GM21381 (cell line): ENCODE measurements at regions not wholly inside any gene's neighbourhood (a gene's known extent, or its start where the extent isn't known, plus 50 kb on each side); places are given as distances from the start of the nearest gene placed in this dataset.

Experiments
- ATAC-seq: cut with Tn5 transposase; IDR thresholded peaks from one replicate; pipeline ENCODE4 v1.9.1; 2021; ENCODE audit warnings: mild to moderate bottlenecking, moderate library complexity; ENCODE audit not compliant: unreplicated experiment

DNA sequence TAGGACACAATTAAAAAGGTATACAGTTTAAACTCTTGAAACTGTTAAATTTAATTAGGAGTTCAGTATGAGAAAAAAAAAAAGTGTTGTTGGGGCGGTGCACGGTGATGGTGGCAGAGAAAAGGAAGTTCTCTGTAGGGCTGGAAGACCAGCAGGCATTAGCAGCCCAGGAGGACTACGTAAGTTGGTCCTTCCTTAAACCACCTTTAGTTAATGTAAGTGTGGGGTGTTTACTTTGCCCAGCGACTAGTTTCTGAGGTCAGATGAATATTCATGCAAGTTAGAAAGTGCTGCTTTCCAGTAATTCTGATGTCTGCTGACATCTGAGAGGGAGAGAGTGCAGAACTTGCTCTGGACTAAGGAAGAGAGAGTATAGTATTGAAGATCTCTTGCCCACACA, 54.9 kb downstream of the NKX2-1 start:
- no peak for ATAC-seq

DNA sequence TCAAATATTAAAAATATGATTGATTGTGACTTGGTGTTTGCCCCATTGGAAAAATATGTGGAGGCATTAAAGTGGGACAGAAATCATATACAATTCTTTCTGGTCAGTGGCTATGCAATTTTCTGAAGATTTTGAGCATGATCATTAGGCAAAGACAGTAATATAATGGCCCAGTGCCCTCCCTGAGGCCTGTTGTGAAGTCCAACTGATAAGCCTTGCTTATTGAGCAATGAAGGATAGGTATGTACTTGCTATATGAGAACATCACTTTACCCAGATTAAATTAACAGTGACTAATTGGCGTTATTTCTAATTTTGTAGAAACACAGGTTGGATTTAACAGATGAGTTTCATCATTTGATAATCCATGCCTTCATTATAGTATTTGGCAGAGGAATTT, 57.1 kb downstream of the NKX2-1 start:
- ATAC-seq, result no peak

DNA sequence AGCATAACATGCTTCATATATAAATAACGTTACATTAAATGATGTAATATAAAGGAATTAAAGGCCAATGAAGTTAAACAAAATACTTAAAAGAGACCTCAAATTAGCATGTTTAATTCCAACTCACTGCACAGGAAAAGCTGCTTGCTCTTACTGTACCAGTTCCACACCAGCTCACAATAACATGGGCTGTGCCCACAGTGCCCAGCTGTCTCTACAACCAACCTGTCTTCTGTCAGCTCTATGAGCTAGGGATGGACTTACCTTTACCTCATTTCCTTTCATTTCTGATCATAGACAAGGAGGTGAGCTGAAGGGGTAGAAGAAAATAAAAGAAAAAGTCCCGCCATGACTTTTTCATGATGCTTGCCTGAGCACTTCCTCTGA, 64.8 kb downstream of the NKX2-1 start:
- no peak for ATAC-seq

DNA sequence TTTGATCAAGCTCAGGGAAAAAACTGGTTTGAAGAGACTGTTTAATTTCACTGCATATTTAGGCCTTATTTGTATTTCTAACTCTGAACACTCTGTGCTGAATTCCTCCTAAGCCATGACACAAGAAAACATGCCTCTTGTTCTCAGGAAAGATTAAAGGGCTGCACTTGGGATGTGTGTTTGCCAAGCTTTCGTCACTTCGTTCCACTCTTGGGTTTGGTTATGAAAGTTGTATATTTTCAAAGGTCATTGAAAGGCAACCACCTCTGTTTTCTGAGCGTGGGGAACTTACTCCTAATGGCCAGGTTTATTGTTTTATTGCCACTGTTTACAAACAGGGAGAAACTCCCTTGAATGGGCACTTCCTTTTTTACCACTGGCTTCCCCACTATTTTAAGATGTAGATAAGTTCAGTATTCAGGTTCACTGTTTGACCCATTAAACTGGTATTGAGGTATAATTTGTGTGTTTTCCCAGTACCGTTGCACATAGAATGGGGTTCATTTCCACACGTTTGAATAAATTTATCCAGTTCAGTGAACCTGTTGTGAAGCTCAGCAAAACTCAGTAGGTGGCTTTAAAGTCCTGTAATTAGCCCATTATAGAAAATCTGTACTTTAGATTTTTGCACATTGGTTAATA, 65.3 kb downstream of the NKX2-1 start:
- no peak for ATAC-seq

DNA sequence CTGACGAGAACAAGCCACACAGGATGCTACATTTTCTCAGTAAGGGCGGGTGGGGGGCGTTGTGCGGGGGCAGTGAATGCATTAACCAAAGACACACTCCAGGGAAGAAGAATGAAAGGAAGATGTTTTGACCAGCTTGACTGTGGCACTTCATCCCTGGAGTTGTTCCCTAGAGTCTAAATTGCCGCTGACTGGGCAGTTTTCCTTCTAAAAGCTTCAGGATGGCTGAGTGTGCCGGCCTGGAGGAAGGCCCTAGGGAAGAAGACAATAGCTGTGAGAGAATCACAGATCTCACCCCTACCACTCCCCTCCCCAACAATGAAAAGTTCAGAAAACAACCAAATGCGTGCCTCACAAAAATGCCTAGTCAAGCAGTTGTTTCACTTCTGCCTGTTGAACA, 67.2 kb downstream of the NKX2-1 start:
- no peak for ATAC-seq

DNA sequence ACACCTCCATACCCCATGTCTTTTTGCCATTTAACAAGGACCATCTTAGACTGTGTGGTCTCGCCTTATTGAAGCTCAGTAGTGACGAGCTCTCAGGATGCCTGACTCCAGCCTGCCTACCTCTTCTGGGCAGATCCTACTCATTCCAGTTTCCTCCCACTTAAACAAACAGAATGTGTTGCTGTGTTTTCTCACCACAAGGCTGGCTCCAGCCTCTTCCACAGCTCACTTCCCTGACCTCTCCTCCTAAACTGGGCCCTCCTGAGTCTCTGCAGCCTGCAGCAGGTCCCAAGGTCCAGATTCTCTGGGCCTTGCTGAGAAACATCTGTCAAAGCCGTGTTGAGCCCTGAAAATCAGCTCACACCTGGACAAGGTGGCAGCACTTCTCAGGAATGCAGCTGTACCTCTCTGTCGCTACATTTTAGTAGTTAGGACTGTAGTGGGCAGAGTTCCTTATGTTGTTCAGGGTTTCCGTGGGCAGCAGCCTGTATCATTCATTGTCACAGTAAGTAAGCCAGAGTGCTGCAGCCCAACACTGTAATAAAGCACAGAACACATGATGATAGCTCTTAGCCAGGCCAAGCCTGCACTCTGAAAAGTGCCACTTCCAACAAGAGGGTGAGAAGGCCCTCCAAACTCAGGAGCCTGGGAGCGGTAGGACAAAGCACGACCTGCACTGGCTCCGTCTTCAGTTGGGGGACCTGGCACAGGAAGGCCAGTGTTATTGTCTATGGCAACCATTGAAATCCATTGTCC, 68.5 kb downstream of the NKX2-1 start:
- ATAC-seq, result no peak

DNA sequence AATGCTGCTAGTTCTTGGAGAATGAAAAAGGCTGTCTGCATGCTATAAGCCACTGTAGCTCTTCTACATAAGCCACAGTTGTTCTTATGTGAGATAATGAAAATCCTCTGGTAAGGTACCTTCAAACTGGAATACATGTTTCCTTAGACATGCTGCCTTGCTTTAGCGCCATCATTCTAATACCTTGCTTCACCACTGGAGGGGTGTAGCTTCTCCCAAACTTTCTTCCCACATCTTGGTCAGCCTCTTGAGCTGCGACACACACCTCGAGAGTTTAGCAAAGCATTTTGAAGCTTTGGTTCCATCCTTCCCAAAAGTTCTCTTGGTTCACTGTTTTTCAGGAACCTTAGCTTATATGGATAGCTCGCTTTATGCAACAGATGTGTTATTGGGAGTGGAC, 69.5 kb downstream of the NKX2-1 start:
- ATAC-seq, result no peak

DNA sequence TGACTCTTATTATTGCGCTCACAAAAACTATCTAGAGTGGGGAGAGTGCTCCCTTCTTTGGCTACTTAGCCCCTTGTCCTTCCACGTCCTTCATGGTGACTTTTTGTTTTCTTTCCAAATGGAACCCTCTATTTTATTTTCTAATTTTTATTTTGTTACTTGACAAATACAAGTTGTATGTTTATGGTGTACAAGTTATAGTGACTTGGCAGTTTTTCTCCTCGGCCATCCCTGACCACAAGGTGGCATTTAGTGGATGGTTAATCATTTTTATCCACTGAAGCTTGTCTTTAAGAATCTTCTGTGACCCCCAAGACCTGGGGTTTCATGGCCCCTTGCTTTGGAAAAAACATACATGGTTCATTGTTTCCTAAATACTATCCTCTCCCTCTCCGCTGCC, 70.1 kb downstream of the NKX2-1 start:
- ATAC-seq, result no peak

DNA sequence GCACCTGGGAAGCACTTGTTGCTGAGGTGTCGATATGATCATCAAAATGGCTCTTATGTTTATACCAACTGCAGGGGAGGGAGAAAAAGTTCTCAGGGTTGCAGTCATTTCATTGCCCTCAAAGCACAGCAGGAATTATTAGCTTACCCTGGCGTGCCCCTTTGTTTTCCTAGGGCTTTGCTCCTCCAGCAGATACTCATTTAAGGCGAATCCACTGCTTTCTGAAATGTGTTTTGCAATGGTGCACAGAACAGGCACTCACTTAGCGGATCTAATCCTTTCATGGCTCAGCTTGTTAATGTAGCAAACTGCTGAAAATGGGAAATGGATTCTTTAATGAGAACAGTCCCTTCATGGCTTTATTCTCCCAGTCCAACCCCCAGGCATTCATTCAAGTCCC, 76.7 kb downstream of the NKX2-1 start:
- ATAC-seq, result no peak

DNA sequence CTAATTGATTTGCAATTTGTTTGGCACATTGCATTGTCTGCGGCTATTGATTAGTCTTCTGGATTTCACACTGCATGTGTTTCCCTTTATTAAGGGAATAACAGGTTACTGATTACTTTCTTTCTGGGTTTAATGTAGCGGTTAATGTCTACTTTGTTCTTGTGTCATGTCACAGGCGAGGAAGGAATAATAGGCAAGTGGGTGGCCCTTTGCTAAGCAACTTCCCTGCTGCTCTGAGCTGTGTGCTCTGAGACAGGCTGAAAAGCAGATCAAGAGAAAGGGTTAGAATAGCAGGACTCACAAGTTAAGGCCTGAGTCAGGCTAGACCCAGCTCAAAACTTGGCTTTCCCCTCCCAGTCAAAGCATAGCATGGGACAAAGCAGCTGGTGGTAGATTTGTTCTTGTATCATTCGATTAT, 77.2 kb downstream of the NKX2-1 start:
- no peak for ATAC-seq

DNA sequence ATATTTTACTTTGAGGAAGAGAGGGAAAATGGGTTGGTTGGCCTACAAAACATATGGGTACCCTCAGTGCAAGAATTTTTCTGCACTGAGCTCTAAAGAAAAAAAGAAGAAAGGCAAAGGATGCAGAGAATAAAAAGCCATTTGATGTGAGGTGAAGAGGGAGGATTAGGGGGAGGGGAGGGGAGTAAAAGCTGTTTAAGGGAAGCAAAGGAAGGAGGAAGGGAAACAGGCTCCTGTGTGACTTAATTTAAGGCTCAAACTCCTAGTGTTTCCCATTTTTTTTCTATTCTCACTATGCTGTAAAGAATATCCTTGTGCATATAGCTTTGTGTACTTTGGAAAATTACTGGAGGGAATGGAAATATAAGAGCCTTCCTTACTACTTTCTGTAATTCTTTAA, 78.7 kb downstream of the NKX2-1 start:
- ATAC-seq, result no peak

DNA sequence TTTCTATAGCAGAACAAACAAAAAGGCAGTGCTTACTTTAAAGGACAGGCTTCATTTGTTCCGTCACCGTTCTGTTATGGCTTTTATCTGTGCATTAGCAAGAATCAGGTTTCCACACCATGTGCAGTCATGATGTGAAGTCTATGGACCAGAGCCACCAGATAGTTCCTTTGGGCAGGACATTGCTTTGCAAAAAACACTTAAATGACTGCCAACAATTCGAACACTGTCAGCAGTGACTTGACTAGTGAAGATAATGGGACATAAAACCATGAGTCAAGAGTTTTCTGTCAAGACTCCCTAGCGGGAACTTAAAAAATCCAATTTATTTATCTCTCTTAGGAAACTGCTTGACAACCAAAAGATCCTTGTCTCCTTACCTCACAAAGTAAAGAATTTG, 80.3 kb downstream of the NKX2-1 start:
- no peak for ATAC-seq

DNA sequence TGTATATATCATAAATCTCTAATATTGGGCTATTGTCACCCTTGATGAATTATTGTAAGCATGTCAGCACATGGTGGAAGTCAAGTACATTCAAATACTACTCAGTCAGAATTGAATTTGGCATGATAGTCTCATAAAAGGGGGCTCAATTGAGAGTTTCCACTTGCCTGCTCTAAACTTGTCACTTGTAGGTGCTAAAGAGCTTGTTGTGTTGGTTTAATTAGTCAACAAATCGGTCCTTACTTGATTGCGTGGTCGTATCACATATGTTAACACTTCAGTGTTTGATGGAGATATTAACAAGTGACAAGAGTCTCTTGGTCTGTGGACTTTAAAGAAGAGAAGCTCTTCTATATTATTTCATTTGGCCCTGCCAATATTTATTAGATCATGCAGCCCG, 81.1 kb downstream of the NKX2-1 start:
- no peak for ATAC-seq

DNA sequence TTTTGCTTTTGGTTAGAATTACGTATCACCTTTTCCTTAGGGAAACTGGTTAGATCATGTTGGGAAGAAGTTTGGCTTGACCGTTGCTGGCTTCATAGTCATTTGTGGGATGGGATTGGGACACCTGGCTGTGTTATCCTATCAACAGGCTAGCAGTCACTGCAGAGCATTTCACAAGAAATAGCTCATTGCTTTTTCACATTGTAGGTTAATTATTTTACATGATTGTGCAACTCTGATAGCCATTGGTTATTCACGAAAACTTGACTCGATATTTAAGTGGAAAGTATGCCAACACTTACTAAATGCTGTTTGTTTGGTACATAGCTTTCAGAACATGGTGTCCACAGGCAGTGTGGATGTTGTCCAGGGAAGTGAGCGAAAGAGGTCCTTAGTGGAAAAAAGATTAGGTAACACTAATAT, 89.4 kb downstream of the NKX2-1 start:
- ATAC-seq, result no peak

DNA sequence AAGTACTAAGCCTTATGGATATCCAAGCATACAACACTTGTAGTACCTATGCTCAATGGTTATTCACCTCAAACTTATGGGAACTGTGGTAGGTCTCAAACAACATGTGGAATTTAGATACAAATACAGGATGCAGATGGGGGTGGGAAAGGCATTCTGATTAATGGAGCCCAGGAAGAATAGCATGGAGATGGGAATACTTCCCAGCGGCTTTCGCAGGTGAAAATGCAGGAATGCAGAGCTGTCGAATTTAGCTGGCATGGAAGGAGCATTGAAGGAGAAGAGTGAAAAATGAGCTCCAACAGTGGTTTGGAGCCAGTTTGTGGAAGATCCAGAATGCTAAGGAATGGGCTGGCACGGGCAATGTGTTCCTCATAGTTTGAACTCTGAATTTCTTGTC, 89.9 kb downstream of the NKX2-1 start:
- no peak for ATAC-seq

DNA sequence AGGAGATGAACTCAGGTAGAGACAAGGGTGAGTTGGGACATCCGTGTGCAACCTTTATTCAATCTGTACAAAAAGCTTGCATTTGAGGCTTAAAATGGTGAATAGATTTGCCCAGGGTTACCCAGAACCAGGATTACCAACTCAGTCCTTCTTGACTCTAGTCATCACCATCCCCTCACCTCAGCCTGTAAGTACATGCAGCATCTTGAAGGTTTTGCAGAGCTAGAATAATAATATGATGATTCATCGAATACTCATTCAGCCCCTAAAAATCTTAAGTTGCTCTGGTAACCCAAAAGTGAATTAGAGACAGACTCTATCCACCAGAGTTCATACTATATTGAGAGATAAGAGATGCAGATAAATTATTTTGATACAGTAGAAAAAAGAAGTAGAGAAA, 90.3 kb downstream of the NKX2-1 start:
- ATAC-seq, result no peak

DNA sequence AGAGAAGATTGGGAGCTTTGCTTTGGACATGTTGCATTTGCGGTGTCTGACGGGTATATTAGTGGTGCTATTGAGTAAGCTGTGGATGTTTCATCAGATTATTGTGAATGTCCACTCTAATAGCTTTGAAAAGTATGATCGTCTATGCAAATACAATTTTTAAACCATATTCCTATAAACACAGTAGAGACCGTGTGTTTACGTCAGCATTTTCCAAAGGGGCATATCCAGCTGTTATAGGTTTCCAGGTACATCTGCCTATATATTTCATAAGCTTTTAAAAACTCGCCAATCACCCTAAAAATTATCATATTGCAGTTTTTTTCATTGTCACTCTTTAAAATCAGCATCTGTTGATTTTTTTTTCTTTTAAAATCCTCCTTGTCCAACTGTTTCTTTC, 91.7 kb downstream of the NKX2-1 start:
- ATAC-seq, result no peak

DNA sequence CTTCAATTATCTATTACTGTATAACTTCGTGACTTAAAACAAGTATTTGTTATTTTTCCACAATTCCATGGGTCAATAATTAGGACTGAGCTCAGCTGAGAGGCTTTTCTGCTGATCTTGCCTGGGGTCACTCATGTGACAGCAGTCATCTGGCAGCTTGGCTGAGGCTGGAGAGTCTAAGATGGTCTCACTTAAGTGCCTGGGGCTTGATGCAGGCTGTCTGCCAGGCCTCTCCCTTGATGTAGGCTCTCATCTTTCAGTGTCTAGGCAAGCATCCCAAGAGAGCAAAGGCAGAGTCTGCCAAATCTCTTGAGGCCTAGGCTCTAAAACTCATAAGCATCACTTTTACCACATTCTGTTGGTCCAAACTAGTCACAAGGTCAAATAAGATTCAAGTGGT, 93.2 kb downstream of the NKX2-1 start:
- ATAC-seq, result no peak

DNA sequence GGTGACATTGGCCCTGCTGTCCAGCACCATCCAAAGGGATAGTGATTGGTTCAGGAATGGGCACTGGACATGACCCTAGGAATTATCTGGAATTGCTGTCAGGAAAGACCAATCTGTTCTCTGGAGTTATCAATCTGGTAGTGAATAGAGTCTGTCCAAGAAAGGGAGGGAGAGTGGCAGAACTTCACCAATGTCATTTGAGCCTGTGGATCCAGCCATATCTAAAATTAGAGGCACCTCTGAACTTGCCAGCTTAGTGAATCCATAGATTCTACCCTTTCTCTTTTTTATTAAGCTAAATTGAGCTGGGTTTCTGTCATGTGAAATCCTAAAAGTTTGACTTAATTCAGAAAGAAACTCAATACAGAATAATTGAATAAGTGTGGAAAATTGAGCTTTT, 93.9 kb downstream of the NKX2-1 start:
- no peak for ATAC-seq

DNA sequence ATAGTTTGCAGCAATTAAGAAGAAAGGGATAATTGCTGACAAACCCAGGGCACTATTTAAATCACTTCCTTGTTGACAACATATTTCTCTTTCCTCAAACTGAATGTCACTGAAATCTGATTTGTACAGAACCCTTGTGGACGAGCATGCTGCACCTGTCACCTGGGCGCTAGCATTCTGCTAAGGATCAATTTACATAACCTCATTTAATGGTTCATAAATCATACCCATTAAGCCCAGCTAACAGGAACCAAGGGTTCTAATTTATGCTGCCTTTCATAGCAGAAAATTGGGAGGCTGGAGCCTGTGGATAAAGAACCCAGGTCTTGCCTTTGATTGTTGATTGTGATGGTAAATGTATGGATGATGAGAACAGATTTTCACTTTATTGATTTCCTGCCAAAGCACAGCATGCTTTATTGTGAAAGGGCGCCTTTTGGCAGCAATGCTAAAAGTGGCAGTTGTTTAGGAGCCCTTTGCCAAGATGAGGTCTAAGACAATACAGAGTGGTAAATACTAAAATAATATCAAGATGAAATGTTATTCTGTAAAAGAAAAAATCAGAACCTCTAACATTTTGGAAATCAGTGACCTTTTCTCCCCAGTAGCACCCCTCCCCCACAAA, 95.4 kb downstream of the NKX2-1 start:
- ATAC-seq, result no peak

DNA sequence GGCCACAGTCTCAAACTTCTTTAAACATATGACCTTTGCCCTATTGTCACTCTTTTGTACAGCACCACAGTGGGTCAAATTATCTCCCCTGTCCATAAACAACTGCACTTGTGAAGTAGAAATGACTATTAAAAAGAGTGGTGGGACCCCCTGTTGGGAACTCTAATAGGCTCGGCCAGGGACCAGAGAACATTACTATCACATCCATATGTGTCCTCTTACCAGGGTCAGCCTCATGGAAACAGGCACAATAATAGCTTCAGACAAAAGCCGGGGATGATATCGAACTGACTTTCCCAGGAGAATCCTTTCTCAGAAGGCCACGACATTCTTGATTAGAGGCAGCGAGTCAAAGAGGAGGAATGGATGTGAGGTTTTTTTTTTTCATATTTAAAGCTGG, 96.6 kb downstream of the NKX2-1 start:
- no peak for ATAC-seq

DNA sequence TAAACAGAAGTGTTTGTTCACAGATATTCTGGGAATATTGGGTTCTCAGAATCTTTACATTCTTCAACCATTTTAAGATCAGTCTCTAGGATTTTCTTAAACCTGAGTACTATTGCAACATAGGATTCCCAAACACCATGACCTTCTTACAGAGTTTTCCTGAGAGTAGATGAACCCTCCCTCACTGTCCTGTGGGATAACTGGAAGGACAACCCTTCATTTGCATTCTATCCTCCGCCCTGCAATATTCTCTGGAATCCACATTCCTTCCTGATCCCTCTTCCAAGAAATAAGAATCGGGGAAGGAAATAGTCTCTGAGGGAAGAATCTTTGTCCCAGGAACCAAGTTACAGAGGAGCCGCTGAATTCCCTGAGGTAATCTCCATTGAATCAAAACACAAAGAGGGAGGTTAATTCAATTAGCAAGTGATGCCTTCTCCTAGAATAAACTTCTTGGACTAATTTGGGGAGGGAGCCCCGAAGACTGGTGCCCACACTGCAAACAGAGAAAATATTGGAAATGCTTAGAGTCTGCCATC, 99.8 kb upstream of the MBIP start:
- no peak for ATAC-seq
